HG02981 (cell line): ENCODE measurements at regions not wholly inside any gene's neighbourhood (a gene's known extent, or its start where the extent isn't known, plus 50 kb on each side); places are given as distances from the start of the nearest gene placed in this dataset.

Experiments
- ATAC-seq: cut with Tn5 transposase; IDR thresholded peaks from one replicate; pipeline ENCODE4 v1.9.1; 2021; ENCODE audit warnings: mild to moderate bottlenecking, moderate library complexity; ENCODE audit not compliant: unreplicated experiment

DNA sequence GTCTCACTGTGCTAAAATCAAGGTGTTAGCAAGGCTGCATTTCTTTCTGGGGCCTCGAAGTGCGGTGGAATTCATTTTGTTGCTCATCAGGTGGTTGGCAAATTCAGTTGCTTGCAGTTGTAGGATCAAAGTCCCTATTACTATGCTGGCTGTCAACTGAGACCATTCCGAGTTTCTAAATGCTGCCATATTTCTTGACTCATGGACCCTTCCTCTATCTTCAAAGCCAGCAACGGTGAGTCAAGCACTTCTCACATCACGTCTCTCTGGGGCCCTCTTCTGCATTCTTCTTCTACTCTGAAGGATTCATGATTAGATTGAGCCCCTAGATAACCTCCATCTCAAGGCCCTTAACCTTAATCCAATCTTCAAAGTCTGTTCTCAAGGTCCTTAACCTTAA lies 619.7 kb downstream of the HACE1 start:
- ATAC-seq = no peak

DNA sequence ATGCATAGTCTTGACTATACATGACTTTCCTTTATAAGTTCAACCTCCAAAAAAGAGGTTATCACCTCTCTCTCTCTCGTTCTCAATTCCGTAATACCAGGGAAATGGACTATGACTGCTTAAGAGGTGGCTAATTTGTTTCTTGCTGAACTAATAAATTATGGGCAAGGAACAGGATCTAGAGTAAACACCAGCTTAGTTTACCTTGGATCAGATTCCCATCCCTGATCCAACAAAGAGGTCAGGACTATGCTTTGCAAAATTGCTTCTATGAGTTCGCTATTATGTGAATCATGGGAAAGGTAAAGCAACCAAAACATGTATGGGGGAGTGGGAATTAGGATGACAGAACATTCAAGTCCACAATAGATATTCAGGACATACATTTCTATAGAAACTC lies 630.7 kb downstream of the HACE1 start:
- ATAC-seq = no peak

DNA sequence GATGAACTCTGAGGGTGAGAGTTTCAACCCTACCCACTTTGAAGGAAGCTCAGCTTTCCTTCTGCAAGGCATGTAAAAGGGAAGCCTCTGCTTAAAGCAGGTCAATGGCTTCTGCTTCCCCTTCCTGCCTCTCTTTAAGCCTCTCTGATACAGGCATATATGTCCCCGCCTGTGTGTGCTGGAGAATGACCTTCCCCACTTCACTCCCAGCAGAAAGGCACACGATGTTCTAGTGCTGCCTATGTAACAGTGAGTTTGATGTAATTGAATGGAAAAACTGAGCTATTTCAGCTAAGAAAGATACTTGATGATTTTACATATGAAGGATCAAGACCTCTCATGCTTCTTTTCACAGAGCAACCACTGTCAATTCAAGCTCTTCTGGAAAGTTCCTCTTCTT lies 632.2 kb downstream of the HACE1 start:
- ATAC-seq = no peak

DNA sequence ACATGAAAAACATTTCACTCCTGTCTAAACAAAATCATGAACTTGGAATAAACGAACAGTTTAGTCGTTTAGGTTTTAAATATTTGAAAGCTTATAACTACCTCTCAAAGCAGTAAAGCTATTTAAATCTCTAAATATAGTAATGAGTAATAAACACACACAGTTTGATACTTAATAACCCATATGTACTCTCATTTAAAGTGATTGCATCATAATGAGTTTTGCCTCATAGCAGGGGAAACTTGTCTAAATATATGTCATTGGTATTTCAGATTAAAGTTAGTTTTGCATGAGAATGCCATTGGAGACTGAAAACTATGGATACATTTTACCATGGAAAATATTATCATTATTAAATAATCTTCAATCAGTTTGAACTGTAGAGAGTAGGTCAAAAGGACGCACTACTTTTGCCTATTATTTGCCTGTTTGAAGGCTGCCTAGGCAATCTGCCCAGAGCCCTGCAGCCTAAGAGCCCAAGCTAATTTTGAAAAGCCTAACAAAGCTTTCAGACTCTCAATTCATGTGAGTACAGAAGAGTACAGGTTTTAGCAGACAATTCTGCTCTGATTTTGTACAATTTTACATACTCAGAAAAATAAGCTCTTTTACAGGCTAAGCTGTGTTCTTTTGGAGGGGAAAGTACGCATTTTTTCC lies 632.8 kb downstream of the HACE1 start:
- ATAC-seq = no peak

DNA sequence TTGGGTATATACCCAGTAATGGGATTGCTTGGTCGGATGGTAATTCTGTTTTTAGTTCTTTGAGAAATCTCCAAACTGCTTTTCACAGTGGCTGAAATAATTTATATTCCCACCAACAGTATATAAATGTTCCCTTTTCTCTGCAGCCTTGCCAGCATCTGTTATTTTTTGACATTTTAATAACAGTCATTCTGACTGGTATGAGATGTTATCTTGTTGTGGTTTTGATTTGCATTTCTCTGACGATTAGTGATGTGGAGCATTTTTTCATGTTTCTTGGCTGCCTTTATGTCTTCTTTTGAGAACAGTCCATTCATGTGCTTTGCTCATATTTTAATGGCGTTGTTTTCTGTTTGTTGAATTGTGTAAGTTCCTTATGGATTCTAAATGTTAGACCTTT lies 641.6 kb downstream of the HACE1 start:
- ATAC-seq = no peak

- no peak for ATAC-seq
Observed at GRCh38 chr6:104214901-104215300, 644.8 kb downstream of the HACE1 start.

DNA sequence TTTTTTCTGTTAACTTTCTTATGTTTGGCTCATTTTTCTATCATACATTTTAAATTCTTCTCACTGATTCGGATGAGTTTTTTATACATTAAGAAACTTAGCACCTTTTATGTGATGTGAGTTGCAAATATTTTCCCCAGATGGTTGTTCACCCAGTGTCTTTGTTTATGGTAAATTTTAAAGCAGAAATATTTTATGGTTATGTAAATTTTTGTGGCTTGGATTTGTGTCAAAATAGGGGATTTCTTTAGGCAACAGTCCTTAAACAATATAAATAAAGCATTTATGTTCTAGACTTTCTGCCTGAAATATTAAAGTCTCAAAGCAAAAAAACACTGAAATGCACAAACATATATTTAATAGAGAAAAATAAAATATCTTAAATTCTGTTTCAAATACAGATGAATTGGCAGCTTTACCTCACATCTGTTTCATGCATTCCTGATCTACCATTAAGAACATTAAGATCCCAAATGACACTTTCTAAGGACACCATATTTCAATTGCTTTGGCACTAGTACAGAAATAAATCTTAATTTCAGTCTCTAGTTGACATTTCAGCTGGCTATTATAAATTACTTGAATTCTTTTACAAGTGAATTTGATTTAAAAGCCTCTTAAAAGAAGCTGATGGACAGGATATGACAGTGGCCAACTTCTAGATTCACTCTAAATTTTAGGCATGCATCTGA lies 646.6 kb downstream of the HACE1 start:
- ATAC-seq = no peak

DNA sequence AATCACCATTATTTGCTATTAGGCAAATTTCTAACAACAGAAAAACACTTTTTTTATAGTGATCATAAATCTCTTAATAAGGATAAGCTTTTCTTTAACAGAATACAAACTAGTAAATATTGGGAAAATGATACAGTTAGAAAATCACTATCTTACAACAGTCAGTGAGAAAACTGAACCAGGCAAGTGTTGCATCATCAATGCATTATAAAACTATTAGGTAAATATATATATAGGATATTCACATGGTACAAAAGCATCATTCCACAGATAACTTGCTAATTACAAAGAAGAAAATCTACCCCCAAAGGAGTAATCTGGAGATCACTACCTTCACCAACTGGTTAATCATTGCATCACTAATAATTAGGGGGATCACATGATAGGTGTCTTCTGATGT lies 652.1 kb downstream of the HACE1 start:
- no peak for ATAC-seq

DNA sequence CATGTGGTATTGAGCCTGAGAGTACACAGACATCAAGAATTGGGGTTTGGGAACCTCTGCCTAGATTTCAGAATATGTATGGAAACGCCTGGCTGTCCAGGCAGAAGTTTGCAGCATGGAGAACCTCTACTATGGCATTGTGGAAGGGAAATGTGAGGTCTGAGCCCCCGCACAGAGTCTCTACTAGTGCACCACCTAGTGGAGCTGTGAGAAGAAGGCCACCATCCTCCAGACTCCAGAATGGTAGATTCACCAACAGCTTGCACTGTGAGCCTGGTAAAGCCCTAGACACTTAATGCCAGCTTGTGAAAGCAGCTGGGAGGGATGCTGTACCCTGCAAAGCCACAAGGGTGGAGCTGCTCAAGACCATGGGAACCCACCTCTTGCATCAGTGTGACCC lies 658.2 kb downstream of the HACE1 start:
- no peak for ATAC-seq

DNA sequence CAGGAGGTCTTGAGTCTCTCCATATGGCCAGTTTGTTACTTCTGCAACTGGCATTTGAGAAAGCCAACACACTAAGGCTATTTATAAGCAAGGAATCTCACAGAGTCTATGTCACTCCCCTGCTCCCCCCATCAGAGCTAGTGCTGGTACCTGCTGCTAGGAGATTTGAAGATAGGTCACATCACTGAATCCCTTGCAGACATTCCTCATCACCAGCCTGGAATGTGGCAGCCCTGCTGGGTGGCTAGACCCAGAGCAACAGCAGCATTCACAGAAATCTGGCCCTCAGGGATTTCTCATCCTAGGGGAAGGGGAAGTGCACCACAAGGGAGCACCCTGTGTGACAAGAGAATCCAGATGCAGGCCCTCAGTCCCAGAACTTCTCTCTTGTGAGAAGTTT lies 672.1 kb downstream of the HACE1 start:
- ATAC-seq = no peak

DNA sequence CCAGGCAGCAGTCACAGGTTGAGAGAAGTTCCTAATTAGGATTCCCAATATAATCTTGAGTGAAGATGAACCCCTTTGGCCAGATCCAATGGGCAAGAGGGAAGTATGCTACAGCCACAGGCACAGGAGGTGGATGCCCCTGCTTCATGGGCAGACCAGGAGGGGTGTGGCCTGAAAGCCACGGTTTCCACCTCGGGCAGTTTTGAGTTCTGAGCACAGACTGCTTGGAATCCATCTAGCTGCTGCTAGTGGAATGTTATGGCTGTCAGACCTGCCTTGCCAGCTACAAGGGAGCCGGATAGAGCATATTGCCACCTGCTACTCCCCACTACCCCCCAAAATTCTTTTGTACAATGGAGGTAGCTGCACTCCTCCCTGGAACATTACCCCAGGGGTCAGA lies 672.9 kb downstream of the HACE1 start:
- no peak for ATAC-seq

DNA sequence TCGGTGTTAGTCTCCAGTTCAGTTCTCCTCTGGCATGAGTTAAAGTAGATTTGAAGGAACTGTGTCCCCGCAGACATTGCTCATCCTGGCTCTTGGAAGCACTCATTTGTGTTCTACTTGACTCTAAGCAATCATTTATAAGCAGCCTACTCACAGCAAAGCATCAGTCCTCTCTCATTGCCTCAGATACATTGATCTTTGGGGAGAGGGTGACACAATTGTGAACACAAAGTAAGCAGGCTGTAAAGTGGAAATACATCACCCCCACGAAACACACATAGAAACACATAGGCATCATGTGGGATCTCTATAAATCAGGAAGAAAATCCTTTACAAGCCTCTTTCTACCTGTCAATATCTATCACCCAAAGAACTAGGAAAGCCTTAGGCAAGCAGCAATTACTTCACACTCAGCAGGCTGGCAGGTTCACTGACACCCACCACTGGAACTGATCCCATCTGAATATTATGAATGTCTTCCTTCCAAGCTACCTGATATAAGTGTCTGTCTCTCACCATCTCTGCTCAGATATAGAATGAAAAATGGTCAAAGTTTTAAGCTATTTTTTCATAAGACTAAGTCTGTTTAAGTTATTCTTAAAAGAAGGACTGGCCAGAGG lies 675.8 kb downstream of the HACE1 start:
- ATAC-seq = no peak

DNA sequence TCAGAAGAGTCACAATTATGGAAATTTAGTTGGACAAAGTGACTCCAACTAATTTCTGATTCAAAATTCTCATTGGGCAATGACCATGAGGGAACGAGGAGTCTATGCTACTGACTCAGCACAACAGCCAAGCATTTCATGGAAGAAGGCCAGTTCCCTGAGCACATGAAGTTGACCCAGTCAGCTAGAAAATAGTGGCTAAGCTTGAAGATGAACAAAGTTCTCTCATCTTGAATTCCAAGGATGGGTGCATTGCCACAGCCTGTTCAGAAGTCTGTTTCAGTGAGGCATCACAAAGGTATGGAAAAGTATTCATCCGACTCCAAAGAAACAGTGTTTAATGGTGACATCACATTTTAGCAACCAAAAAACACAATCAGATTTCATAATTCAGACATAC lies 676.9 kb downstream of the HACE1 start:
- ATAC-seq = no peak

GRCh38 chr6:104173668-104174067 lies 686.1 kb downstream of the HACE1 start:
- ATAC-seq = no peak

GRCh38 chr6:104170401-104170800 lies 689.3 kb downstream of the HACE1 start:
- no peak for ATAC-seq

DNA sequence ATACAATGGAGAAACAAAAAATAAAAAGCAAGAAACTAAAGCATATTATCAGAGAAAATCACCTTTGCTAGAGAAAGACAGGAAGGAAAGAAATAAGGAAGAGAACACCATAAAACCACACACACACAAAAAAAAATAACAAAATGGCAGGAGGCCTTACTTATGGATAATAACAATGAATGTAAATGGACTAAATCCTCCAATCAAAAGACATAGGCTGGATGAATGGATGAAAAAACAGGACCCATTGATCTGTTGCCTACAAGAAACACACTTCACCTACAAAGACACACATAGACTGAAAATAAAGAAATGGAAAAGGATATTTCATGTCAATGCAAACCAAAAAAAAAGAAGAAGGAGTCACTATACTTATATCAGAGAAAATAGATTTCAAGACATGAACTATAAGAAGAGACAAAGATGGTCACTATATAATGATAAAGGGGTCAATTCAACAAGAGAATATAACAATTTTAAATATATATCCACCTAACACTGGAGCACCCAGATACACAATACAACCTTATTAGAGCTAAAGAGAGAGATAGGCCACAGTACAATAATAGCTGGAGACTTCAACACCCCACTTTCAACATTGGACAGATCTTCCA lies 693.6 kb downstream of the HACE1 start:
- no peak for ATAC-seq

- no peak for ATAC-seq
Observed at GRCh38 chr6:104162036-104162669, 697.6 kb downstream of the HACE1 start.

- no peak for ATAC-seq
Observed at GRCh38 chr6:104159045-104159618, 700.6 kb downstream of the HACE1 start.

DNA sequence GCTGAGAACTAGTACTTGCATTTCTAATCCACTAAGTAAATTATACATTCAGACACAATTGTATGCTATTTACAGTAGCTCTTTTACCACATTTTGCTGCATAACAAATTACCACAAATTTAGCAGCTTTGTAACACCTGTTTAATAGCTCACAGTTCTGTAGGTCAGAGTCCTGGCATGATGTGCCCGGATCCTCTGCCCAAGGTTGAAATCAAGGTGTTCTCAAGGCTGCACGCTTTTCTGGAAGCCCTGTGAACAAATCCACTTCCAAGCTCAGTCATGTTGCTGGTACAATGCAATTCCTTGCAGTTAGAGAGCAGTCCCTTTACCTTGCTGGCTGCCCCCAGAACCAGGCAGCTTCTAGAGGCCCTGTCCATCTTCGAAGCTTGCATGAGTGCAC lies 716.0 kb downstream of the HACE1 start:
- ATAC-seq = no peak

GRCh38 chr6:104134876-104135275 lies 724.8 kb downstream of the HACE1 start:
- ATAC-seq = no peak

DNA sequence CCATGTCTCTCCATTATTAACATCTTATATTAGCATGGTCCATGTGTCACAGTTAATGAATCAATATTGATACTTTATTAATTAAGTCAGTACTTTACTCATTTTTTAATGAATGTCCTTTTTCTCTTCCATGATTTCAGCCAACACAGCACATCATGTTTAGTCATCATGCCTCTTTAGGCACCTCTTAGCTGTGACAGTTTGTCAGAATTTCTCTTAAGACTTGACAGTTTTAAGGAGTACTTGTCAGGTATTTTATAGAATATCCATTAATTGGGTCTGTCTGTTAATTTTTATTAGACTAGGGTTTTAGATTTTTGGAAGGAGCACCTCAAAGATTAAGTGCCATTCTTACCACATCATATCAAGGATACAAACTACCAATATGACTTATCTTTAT lies 729.4 kb downstream of the HACE1 start:
- ATAC-seq = no peak
